ENCODE measurements at regions not wholly inside any gene's neighbourhood (a gene's known extent, or its start where the extent isn't known, plus 50 kb on each side); places are given as distances from the start of the nearest gene placed in this dataset.
"Not testable (repeated sequence)": the region's sequence is repeated elsewhere in the genome, so short reads cannot be mapped to it uniquely, and the experiment has no call there.

GRCh38 chrX:81857192-81857591, 655.3 kb downstream of the SH3BGRL start:
- intact Hi-C loops (cut with DNase I), result no loop called here

GRCh38 chrX:81866873-81867272, 665.0 kb downstream of the SH3BGRL start:
- intact Hi-C loops (cut with DNase I), result no loop called here

More at GRCh38 chrX:81857192-81857591, 655.3 kb downstream of the SH3BGRL start:
- DNase-seq, result no peak

GRCh38 chrX:81868979-81869378, 667.1 kb downstream of the SH3BGRL start:
- DNase-seq, result peak in 3 of 10 donors; percentile 25 to 72 (median 69)
- intact Hi-C loops (cut with DNase I), result no loop called here

More at GRCh38 chrX:81866873-81867272, 665.0 kb downstream of the SH3BGRL start:
- peak in 1 of 10 donors; percentile 39 for DNase-seq

DNA sequence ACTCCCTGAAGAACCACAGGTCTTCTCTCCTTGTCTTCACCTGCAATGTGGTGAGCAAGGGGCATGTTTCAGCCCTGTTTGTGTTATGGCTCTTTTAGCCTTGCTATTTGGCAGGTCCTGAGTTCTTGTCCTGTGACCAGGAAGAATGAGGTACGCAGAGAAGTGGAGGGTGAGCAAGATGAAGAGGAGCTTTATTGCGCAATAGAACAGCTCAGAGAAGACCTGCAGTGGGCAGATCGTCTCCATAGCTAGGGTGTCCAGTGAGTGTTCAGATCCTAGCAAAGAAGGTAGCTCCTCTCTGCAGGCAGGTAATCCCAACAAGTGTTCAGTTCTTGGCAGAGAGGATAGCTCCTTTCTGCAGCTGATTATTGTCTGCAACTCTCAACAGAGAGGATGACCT, 672.9 kb downstream of the SH3BGRL start:
- intact Hi-C loops (cut with DNase I), result no loop called here
- no peak for DNase-seq

GRCh38 chrX:81875800-81876199, 673.9 kb downstream of the SH3BGRL start:
- intact Hi-C loops (cut with DNase I), result no loop called here
- DNase-seq, result peak in 1 of 10 donors; percentile 58

GRCh38 chrX:81876437-81876836, 674.5 kb downstream of the SH3BGRL start:
- intact Hi-C loops (cut with DNase I), result no loop called here

DNA sequence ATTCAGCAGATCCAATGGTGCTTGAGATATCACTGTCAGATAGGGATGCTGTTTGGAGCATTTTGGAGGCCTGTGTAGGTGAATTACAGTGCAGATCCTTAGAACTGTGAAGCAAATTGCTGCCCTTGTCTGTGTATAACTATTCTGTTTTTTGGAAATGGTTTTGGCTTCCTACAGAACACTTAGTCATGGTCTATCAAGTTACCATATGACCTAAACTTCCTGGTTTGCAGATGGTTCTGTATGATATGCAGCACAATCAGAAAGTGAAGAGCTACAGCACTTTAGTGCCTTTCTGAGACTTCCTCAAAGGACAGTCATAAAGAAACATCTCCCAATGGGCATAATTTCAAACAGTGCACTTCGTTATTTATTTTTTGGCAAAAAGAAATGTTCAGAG, 688.6 kb downstream of the SH3BGRL start:
- intact Hi-C loops (cut with DNase I), result no loop called here
- DNase-seq, result no peak

More at GRCh38 chrX:81876437-81876836, 674.5 kb downstream of the SH3BGRL start:
- DNase-seq, result peak in 2 of 10 donors; percentile 66 to 68

- intact Hi-C loops (cut with DNase I), result no loop called here
- no peak for DNase-seq
Measured at GRCh38 chrX:81900522-81900921, 698.6 kb downstream of the SH3BGRL start.

DNA sequence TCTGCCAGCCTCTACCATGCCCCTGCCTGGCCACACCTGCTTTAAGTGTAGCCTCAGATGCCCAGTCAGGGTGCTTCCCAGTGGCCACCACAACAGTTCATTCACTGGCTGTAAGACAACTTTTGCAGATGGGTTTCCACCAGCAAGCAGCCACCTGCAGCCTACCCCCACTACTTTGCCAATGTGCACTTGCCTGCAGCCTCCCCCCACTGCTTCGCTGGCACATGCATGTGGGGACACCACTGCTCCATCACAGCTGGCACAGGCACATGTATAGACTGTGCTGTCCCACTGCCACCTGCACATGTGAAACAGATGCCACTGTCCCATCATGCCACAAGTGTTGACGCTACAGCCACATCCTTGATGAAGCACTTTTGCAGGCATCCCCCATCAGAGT, 723.9 kb downstream of the SH3BGRL start:
- peak in 2 of 10 donors; percentile 51 to 57 for DNase-seq
- intact Hi-C loops (cut with DNase I), result no loop called here

DNA sequence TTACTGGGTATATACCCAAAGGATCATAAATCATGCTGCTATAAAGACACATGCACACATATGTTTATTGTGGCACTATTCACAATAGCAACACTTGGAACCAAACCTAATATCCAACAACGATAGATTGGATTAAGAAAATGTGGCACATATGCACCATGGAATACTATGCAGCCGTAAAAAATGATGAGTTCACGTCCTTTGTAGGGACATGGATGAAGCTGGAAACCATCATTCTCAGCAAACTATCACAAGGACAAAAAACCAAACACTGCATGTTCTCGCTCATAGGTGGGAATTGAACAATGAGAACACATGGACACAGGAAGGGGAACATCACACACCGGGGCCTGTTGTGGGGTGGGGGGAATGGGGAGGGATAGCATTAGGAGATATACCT, 744.0 kb downstream of the SH3BGRL start:
- DNase-seq; intact Hi-C loops (cut with DNase I): not testable (repeated sequence)

DNA sequence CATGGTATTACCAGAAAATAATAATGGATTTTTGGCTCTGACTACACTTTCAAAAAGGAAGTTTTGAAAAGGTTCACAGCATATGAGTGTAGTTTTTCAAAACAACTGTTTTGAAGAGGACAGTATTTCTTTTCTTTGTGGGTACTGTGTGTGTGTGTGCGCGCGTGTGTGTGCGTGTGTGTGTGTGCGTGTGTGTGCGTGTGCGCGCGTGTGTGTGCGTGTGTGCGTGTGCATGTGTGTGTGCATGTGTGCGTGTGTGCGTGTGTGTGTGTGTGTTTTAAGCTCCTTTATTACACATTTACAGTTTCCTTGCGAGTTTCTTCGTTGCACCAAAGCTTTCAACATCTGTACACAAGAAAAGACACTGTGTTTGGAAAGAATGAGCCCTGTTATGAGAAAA, 755.4 kb downstream of the SH3BGRL start:
- DNase-seq, result no peak
- intact Hi-C loops (cut with DNase I), result no loop called here

DNA sequence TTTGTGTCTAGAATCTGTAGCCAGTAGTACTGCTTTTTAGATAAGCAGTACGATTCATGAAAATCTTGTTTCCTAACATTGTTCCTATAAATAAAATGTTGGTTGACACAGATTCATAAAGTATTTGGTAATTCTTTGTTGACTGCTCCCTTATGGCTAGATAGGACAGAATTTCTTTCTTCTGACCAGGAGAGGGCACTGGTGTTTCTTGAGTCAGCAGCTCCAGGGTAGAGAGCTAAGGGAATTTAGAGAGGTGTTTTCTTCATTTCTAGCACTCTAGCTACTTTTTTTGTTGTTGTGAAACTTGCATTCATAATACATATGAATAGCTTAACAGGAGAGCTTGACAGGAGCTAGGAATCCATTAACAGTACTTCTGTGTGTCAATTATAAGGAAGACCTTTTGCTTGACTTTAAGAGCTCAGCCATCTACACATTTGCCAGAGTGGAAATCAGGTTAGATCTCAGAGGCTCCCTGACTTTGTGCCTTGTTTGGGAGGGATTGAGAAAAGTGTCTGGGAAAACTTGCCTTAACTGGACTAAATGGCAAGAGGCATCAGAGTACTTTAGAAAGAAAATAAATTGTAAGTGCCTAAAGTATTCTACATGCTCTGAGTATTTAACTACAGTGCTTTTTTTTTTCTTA, 756.1 kb downstream of the SH3BGRL start:
- intact Hi-C loops (cut with DNase I), result no loop called here
- peak in 1 of 10 donors; percentile 2 for DNase-seq

GRCh38 chrX:81959964-81960363, 758.1 kb downstream of the SH3BGRL start:
- intact Hi-C loops (cut with DNase I), result no loop called here
- DNase-seq, result no peak

GRCh38 chrX:81974413-81974812, 772.5 kb downstream of the SH3BGRL start:
- DNase-seq; intact Hi-C loops (cut with DNase I): not testable (repeated sequence)

- intact Hi-C loops (cut with DNase I), result no loop called here
- DNase-seq, result no peak
Measured at GRCh38 chrX:81979806-81980515, 778.1 kb downstream of the SH3BGRL start.

GRCh38 chrX:81987217-81987616, 785.3 kb downstream of the SH3BGRL start:
- DNase-seq; intact Hi-C loops (cut with DNase I): not testable (repeated sequence)

GRCh38 chrX:81996166-81996565, 794.3 kb downstream of the SH3BGRL start:
- intact Hi-C loops (cut with DNase I), result no loop called here
- peak in 1 of 10 donors; percentile 66 for DNase-seq

DNA sequence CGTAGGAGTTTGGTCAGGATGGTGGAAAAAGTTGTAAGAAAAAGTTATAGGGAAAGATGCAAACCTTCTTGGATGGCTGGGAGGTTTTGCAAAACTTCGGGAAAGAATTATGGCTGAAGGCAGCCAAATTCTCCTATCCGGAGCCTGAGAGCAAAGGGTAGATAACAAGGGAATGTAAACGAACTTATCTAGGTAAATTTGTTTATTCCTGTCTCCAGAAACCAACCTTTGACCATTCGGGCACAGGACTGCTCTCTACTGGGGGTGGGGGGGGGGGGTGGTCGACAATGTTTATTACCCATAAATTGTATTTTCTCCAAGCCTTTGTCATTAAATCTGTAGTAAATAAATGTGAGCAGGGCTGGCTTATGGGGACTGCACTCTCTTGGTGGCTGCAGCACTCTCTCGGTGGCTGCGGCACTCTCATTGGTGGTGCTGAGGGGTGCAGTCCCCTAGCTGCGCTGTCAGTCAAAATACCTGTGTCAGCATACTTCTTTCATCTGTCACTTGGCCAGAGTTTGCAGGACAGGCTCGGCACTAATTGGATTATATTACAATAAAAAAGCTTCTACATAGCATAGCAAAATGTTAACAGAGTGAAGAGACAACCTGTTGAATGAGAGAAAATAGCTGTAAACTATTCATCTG, 827.8 kb downstream of the SH3BGRL start:
- intact Hi-C loops (cut with DNase I), result no loop called here

DNA sequence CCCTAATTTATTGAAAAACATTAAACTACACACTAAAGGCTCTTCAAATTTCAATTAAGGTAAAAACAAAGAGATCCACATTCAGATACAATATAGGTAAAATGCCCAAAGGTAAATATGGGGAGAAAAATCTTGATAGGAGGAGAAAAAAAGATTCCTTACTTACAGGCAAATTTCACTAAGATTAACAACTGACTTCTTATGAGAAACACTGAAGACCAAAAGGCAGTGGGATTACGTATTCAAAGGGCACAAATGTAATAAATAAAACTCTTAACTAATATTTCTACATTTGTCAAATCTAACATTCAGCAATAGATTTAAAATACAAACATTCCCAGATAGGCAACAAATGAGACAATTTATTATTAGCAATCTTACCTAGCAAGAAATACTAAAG, 829.3 kb downstream of the SH3BGRL start:
- intact Hi-C loops (cut with DNase I), result no loop called here
- DNase-seq, result no peak

More for the DNA sequence above, 827.8 kb downstream of the SH3BGRL start:
- peak in 1 of 10 donors; percentile 51 for DNase-seq

GRCh38 chrX:82038793-82039192, 836.9 kb downstream of the SH3BGRL start:
- intact Hi-C loops (cut with DNase I), result no loop called here
- DNase-seq, result no peak

DNA sequence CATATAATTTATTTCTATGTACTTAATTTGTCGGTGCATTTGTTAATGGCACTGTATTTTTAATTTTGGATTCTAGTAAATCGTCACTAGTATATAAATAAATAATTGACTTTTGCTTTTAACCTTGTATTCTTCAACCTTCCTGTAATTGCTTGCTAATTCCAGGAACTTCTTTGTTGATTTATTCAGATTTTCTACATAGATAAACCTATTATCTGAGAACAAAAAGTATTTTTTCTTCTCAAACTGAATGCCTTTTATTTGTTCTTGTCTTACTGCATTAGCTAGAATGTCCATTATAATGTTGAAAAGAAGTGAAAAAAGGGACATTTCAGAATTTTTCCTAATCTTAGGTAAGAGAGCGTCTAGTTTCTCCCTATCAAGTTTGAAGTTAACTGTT, 839.1 kb downstream of the SH3BGRL start:
- intact Hi-C loops (cut with DNase I), result no loop called here
- DNase-seq, result no peak

Data from posterior cingulate gyrus (tissue), 11 donors.